Ishikawa (cell line): ENCODE measurements at regions not wholly inside any gene's neighbourhood (a gene's known extent, or its start where the extent isn't known, plus 50 kb on each side); places are given as distances from the start of the nearest gene placed in this dataset.

Experiments
- CEBPB ChIP-seq: IDR thresholded peaks from 2 replicates; pipeline ENCODE4 v1.6.1; 2012
- CREB1 ChIP-seq: IDR thresholded peaks from 2 replicates; pipeline ENCODE4 v1.6.1; 2012; ENCODE audit warnings: low read depth
- EGR1 ChIP-seq: IDR thresholded peaks from 2 replicates; pipeline ENCODE4 v1.6.1; 2012
- EP300 ChIP-seq: IDR thresholded peaks from 2 replicates; pipeline ENCODE4 v1.6.1; 2012; ENCODE audit warnings: borderline replicate concordance
- FOXM1 ChIP-seq: IDR thresholded peaks from 2 replicates; pipeline ENCODE4 v1.6.1; 2012; ENCODE audit warnings: low read depth, borderline replicate concordance
- MAX ChIP-seq: IDR thresholded peaks from 2 replicates; pipeline ENCODE4 v1.6.1; 2012
- TAF1 ChIP-seq: IDR thresholded peaks from 2 replicates; pipeline ENCODE4 v1.6.1; 2012; ENCODE audit warnings: low read depth, mild to moderate bottlenecking
- TCF12 ChIP-seq: IDR thresholded peaks from 2 replicates; pipeline ENCODE4 v1.6.1; 2012; ENCODE audit warnings: low read depth
- TEAD4 ChIP-seq: IDR thresholded peaks from 2 replicates; pipeline ENCODE4 v1.6.1; 2012
- YY1 ChIP-seq: IDR thresholded peaks from 2 replicates; pipeline ENCODE4 v1.6.1; 2012; ENCODE audit warnings: low read depth
- ZBTB7A ChIP-seq: IDR thresholded peaks from 2 replicates; pipeline ENCODE4 v1.6.1; 2012; ENCODE audit warnings: low read depth
- TF ChIP-seq, protein P1 (sequence below): IDR thresholded peaks from 2 replicates; pipeline ENCODE4 v1.6.1; 2012

DNA sequence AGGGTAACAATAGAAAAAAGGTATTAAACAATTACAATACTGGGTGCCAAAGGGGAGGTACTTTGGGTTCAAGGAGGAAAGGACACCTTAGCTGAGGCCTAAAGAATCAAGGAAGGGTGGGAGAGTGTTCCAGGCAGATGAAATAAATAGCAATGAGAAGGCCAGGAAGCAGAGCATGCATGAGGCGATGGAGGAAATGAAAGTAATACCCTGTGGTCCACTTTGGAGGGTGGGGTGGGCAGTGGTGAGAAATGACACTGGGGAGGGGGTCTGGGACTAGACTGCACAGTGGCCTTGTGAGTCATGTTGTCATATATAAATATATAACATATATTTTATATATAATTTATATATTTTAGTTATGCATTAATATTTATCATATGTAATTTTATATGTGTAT lies 55.9 kb downstream of the BHLHE40 start:
- no peak for TF ChIP-seq YY1
- no peak for TF ChIP-seq EP300
- no peak for TF ChIP-seq MAX
- TF ChIP-seq CEBPB: no peak
- no peak for TF ChIP-seq TCF12
- TF ChIP-seq TEAD4: no peak
- TF ChIP-seq CREB1: no peak
- TF ChIP-seq FOXM1: no peak
- no peak for TF ChIP-seq TAF1
- no peak for TF ChIP-seq ZBTB7A
- TF ChIP-seq, protein P1, sequence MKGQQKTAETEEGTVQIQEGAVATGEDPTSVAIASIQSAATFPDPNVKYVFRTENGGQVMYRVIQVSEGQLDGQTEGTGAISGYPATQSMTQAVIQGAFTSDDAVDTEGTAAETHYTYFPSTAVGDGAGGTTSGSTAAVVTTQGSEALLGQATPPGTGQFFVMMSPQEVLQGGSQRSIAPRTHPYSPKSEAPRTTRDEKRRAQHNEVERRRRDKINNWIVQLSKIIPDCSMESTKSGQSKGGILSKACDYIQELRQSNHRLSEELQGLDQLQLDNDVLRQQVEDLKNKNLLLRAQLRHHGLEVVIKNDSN: no peak
- TF ChIP-seq EGR1: no peak
